ENCODE measurements at regions not wholly inside any gene's neighbourhood (a gene's known extent, or its start where the extent isn't known, plus 50 kb on each side); places are given as distances from the start of the nearest gene placed in this dataset.

DNA sequence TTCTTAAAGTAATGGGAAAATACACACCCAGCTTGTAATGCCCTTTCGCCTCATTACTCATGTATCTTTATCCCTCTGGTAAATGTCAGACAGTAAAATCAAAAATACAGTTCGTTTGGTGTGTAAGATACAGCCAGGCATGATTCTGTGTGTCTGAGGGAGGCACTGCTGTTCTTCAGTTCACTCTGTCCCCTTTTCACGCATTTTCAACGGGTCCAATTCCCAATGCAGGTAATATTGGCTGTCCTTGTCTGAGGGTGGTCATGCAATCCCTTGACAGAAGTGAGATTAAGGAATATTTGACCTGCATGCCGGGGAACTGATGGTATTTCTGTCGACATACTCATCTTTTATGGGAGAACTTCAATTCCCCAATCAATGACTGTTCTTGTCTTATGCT, 587.2 kb upstream of the NXPH2 start:
- TF ChIP-seq RAD21 (IDR thresholded peaks at IDR 0.05; ENCODE audit: low read depth): no peak
- TF ChIP-seq, protein P1, sequence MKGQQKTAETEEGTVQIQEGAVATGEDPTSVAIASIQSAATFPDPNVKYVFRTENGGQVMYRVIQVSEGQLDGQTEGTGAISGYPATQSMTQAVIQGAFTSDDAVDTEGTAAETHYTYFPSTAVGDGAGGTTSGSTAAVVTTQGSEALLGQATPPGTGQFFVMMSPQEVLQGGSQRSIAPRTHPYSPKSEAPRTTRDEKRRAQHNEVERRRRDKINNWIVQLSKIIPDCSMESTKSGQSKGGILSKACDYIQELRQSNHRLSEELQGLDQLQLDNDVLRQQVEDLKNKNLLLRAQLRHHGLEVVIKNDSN (IDR thresholded peaks at IDR 0.05): no peak
- TF ChIP-seq, protein P2, sequence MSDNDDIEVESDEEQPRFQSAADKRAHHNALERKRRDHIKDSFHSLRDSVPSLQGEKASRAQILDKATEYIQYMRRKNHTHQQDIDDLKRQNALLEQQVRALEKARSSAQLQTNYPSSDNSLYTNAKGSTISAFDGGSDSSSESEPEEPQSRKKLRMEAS (IDR thresholded peaks at IDR 0.05): no peak
- no peak for TF ChIP-seq CREB1 (IDR thresholded peaks at IDR 0.05; ENCODE audit: low read depth)

All from Ishikawa (cell line).